ENCODE measurements at regions not wholly inside any gene's neighbourhood (a gene's known extent, or its start where the extent isn't known, plus 50 kb on each side); places are given as distances from the start of the nearest gene placed in this dataset.
A peak's percentile ranks its signal among the peaks of the same experiment; 100 is the strongest.

- ATAC-seq = no peak
- TF ChIP-seq, protein P1, sequence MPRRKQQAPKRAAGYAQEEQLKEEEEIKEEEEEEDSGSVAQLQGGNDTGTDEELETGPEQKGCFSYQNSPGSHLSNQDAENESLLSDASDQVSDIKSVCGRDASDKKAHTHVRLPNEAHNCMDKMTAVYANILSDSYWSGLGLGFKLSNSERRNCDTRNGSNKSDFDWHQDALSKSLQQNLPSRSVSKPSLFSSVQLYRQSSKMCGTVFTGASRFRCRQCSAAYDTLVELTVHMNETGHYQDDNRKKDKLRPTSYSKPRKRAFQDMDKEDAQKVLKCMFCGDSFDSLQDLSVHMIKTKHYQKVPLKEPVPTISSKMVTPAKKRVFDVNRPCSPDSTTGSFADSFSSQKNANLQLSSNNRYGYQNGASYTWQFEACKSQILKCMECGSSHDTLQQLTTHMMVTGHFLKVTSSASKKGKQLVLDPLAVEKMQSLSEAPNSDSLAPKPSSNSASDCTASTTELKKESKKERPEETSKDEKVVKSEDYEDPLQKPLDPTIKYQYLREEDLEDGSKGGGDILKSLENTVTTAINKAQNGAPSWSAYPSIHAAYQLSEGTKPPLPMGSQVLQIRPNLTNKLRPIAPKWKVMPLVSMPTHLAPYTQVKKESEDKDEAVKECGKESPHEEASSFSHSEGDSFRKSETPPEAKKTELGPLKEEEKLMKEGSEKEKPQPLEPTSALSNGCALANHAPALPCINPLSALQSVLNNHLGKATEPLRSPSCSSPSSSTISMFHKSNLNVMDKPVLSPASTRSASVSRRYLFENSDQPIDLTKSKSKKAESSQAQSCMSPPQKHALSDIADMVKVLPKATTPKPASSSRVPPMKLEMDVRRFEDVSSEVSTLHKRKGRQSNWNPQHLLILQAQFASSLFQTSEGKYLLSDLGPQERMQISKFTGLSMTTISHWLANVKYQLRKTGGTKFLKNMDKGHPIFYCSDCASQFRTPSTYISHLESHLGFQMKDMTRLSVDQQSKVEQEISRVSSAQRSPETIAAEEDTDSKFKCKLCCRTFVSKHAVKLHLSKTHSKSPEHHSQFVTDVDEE (CRISPR knock-in tag; IDR thresholded peaks at IDR 0.05) = no peak
- no peak for TF ChIP-seq ZFP3 (CRISPR knock-in tag; IDR thresholded peaks at IDR 0.05)
- TF ChIP-seq SNAI2 (CRISPR knock-in tag; IDR thresholded peaks at IDR 0.05) = no peak
- TF ChIP-seq, protein P2, sequence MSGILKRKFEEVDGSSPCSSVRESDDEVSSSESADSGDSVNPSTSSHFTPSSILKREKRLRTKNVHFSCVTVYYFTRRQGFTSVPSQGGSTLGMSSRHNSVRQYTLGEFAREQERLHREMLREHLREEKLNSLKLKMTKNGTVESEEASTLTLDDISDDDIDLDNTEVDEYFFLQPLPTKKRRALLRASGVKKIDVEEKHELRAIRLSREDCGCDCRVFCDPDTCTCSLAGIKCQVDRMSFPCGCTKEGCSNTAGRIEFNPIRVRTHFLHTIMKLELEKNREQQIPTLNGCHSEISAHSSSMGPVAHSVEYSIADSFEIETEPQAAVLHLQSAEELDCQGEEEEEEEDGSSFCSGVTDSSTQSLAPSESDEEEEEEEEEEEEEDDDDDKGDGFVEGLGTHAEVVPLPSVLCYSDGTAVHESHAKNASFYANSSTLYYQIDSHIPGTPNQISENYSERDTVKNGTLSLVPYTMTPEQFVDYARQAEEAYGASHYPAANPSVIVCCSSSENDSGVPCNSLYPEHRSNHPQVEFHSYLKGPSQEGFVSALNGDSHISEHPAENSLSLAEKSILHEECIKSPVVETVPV (CRISPR knock-in tag; IDR thresholded peaks at IDR 0.05) = no peak
- TF ChIP-seq GLIS3 (CRISPR knock-in tag; IDR thresholded peaks at IDR 0.05) = no peak
- no peak for TF ChIP-seq ZC3H10 (CRISPR knock-in tag; IDR thresholded peaks at IDR 0.05)
- no peak for TF ChIP-seq TOX (CRISPR knock-in tag; IDR thresholded peaks at IDR 0.05; ENCODE audit: borderline replicate concordance)
- no peak for TF ChIP-seq TCF4 (CRISPR knock-in tag; IDR thresholded peaks at IDR 0.05; ENCODE audit: borderline replicate concordance)
- no peak for TF ChIP-seq ZNF8 (CRISPR knock-in tag; IDR thresholded peaks at IDR 0.05)
- TF ChIP-seq ARNTL (CRISPR knock-in tag; IDR thresholded peaks at IDR 0.05; ENCODE audit: borderline replicate concordance, low read depth) = no peak
- no peak for TF ChIP-seq CSDC2 (CRISPR knock-in tag; IDR thresholded peaks at IDR 0.05)
- no peak for TF ChIP-seq RARB (CRISPR knock-in tag; IDR thresholded peaks at IDR 0.05)
- TF ChIP-seq, protein P3, sequence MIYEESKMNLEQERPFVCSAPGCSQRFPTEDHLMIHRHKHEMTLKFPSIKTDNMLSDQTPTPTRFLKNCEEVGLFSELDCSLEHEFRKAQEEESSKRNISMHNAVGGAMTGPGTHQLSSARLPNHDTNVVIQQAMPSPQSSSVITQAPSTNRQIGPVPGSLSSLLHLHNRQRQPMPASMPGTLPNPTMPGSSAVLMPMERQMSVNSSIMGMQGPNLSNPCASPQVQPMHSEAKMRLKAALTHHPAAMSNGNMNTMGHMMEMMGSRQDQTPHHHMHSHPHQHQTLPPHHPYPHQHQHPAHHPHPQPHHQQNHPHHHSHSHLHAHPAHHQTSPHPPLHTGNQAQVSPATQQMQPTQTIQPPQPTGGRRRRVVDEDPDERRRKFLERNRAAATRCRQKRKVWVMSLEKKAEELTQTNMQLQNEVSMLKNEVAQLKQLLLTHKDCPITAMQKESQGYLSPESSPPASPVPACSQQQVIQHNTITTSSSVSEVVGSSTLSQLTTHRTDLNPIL (CRISPR knock-in tag; IDR thresholded peaks at IDR 0.05; ENCODE audit: low read depth) = no peak
- TF ChIP-seq ZNF70 (CRISPR knock-in tag; IDR thresholded peaks at IDR 0.05) = no peak
- TF ChIP-seq ISL1 (CRISPR knock-in tag; IDR thresholded peaks at IDR 0.05) = no peak
- TF ChIP-seq, protein P4, sequence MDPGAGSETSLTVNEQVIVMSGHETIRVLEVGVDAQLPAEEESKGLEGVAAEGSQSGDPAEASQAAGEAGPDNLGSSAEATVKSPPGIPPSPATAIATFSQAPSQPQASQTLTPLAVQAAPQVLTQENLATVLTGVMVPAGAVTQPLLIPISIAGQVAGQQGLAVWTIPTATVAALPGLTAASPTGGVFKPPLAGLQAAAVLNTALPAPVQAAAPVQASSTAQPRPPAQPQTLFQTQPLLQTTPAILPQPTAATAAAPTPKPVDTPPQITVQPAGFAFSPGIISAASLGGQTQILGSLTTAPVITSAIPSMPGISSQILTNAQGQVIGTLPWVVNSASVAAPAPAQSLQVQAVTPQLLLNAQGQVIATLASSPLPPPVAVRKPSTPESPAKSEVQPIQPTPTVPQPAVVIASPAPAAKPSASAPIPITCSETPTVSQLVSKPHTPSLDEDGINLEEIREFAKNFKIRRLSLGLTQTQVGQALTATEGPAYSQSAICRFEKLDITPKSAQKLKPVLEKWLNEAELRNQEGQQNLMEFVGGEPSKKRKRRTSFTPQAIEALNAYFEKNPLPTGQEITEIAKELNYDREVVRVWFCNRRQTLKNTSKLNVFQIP (CRISPR knock-in tag; IDR thresholded peaks at IDR 0.05; ENCODE audit: borderline replicate concordance, low read depth) = no peak
- TF ChIP-seq ESRRG (CRISPR knock-in tag; IDR thresholded peaks at IDR 0.05) = no peak
- TF ChIP-seq OSR1 (CRISPR knock-in tag; IDR thresholded peaks at IDR 0.05) = no peak
Observed at GRCh38 chr4:19930742-19931141, 321.0 kb upstream of the SLIT2 start.

DNA sequence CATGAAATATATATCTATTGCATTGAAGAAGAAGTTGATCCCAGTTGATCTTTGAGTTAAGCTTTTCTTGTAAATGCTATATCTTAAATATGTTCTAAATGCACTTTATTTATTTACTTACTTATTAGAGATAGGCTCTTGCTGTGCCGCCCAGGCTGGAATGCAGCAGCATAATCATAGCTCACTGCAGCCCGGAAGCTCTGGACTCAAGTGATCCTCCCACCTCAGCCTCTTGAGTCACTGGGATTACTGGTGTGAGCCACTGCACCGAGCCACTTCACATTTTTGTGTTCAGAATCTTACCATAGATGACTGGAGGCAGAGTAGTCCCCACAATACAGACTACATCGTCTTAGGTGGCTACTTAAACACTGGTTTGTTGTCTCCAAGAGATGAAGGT lies 324.3 kb upstream of the SLIT2 start:
- TF ChIP-seq TOX (CRISPR knock-in tag; IDR thresholded peaks at IDR 0.05; ENCODE audit: borderline replicate concordance) (no peak), RARB (CRISPR knock-in tag; IDR thresholded peaks at IDR 0.05) (no peak), ZFP3 (CRISPR knock-in tag; IDR thresholded peaks at IDR 0.05) (no peak), PATZ1 (CRISPR knock-in tag; IDR thresholded peaks at IDR 0.05; ENCODE audit: borderline replicate concordance) (no peak)
- no peak for ATAC-seq

GRCh38 chr4:19925516-19925915 lies 326.2 kb upstream of the SLIT2 start:
- ATAC-seq = no peak
- TF ChIP-seq ZNF565 (CRISPR knock-in tag; conservative IDR thresholded peaks at IDR 0.05; ENCODE audit: low read depth) (no peak), BACH2 (CRISPR knock-in tag; IDR thresholded peaks at IDR 0.05; ENCODE audit: borderline replicate concordance) (no peak), TCF4 (CRISPR knock-in tag; IDR thresholded peaks at IDR 0.05; ENCODE audit: borderline replicate concordance) (peak; percentile 99), OSR1 (CRISPR knock-in tag; IDR thresholded peaks at IDR 0.05) (no peak), ARNTL (CRISPR knock-in tag; IDR thresholded peaks at IDR 0.05; ENCODE audit: borderline replicate concordance, low read depth) (no peak), PPARA (CRISPR knock-in tag; IDR thresholded peaks at IDR 0.05; ENCODE audit: borderline replicate concordance) (no peak), ZNF8 (CRISPR knock-in tag; IDR thresholded peaks at IDR 0.05) (no peak)
- TF ChIP-seq, protein P2 (CRISPR knock-in tag; IDR thresholded peaks at IDR 0.05) = peak; percentile 76; the same call in 1 of the 2 replicates
- TF ChIP-seq, protein P4 (CRISPR knock-in tag; IDR thresholded peaks at IDR 0.05; ENCODE audit: borderline replicate concordance, low read depth) = no peak
- TF ChIP-seq, protein P3 (CRISPR knock-in tag; IDR thresholded peaks at IDR 0.05; ENCODE audit: low read depth) = no peak

All from SK-N-SH treated with all-trans-retinoic acid at 6 μM for 48 hours (cell line).